GM06990 (cell line): ENCODE measurements at regions not wholly inside any gene's neighbourhood (a gene's known extent, or its start where the extent isn't known, plus 50 kb on each side); places are given as distances from the start of the nearest gene placed in this dataset.
"Not testable (repeated sequence)": the region's sequence is repeated elsewhere in the genome, so short reads cannot be mapped to it uniquely, and the experiment has no call there.

ENCODE experiments used
- DNase-seq: peaks from one replicate; pipeline ENCODE4 v3.0.0-alpha.2; 2011; ENCODE audit not compliant: insufficient read length; ENCODE audit errors: extremely low read depth
- H3K27me3 ChIP-seq: replicated peaks from 2 replicates; pipeline ENCODE4 v1.6.0; 2011; ENCODE audit warnings: low read length; ENCODE audit not compliant: control insufficient read depth, insufficient read depth
- H3K36me3 ChIP-seq: 2 replicates; pipeline ENCODE4 v1.5.1; 2011; ENCODE audit warnings: low read length; ENCODE audit not compliant: control insufficient read depth, insufficient read depth
- H3K4me3 ChIP-seq: replicated peaks from 2 replicates; pipeline ENCODE4 v1.5.1; 2011; ENCODE audit warnings: low read depth, mild to moderate bottlenecking, control low read depth, low read length
- CTCF ChIP-seq: IDR thresholded peaks from 2 replicates; pipeline ENCODE4 v1.5.1; 2011; ENCODE audit warnings: low read length, control low read depth, mild to moderate bottlenecking, inconsistent platforms; ENCODE audit not compliant: insufficient read depth, poor library complexity, severe bottlenecking

GRCh38 chr1:60664086-60664625 is 418.2 kb upstream of the NFIA start:
- no peak for TF ChIP-seq CTCF
- H3K4me3 ChIP-seq: no peak overlapping the region
- DNase-seq: no peak
- no peaks in the 10 kb centered on the region; the same call in 1 of the 2 replicates for H3K27me3 ChIP-seq
- no peaks in the 10 kb centered on the region for H3K36me3 ChIP-seq

GRCh38 chr1:60662486-60663044 is 419.8 kb upstream of the NFIA start:
- no peak for DNase-seq
- no peak for TF ChIP-seq CTCF
- Histone ChIP-seq H3K4me3 (no peak overlapping the region), H3K36me3 (no peaks in the 10 kb centered on the region), H3K27me3 (no peaks in the 10 kb centered on the region; the same call in 1 of the 2 replicates)

- TF ChIP-seq CTCF: no peak
- no peak for DNase-seq
Measured at GRCh38 chr1:60657926-60658325, 424.4 kb upstream of the NFIA start.

GRCh38 chr1:60655679-60656355 is 426.5 kb upstream of the NFIA start:
- DNase-seq: no peak
- TF ChIP-seq CTCF: no peak

More at GRCh38 chr1:60657926-60658325, 424.4 kb upstream of the NFIA start:
- H3K36me3 ChIP-seq: no peaks in the 10 kb centered on the region
- H3K27me3 ChIP-seq: no peaks in the 10 kb centered on the region; the same call in 1 of the 2 replicates
- H3K4me3 ChIP-seq: no peak overlapping the region

GRCh38 chr1:60640033-60640551 is 442.3 kb upstream of the NFIA start:
- H3K4me3 ChIP-seq, H3K36me3 ChIP-seq, H3K27me3 ChIP-seq, DNase-seq: not testable (repeated sequence)

More at GRCh38 chr1:60655679-60656355, 426.5 kb upstream of the NFIA start:
- no peaks in the 10 kb centered on the region for H3K27me3 ChIP-seq
- H3K4me3 ChIP-seq: no peak overlapping the region
- H3K36me3 ChIP-seq: no peaks in the 10 kb centered on the region

- no peak for DNase-seq
- no peak for TF ChIP-seq CTCF
- H3K36me3 ChIP-seq: no peaks in the 10 kb centered on the region
- no peak overlapping the region for H3K4me3 ChIP-seq
- H3K27me3 ChIP-seq: no peaks in the 10 kb centered on the region
Measured at GRCh38 chr1:60639287-60639686, 443.1 kb upstream of the NFIA start.
